GM19463 (cell line): ENCODE measurements at regions not wholly inside any gene's neighbourhood (a gene's known extent, or its start where the extent isn't known, plus 50 kb on each side); places are given as distances from the start of the nearest gene placed in this dataset.

Experiments used
- ATAC-seq: cut with Tn5 transposase; IDR thresholded peaks from one replicate; pipeline ENCODE4 v1.9.1; 2021; ENCODE audit warnings: mild to moderate bottlenecking, moderate library complexity; ENCODE audit not compliant: unreplicated experiment

DNA sequence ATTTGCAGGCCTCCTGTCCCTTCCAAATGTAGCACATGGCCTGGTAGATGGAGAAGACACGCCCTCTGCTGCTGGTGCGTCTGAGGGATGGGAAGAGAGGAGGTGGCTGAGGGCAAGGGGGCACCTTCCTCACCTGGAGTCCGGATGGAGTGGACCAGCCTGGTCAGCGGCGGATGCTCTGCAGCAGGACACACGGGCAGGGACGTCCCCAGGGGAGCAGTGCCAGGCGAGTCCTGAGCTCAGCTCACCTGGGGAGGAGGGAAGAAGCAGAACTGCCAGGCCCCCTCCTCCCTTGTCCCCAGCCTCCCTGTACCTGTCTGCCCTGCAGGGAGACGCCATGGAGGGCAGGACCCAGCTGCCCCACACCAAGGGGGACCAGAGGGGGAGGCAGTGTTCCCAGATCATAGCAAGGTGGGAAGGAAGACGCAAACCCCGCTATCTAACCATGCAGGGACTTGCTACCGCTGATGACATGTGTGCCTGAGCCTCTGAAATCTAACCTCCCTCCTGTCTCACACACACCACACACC, 1495.9 kb downstream of the BRD1 start:
- no peak for ATAC-seq

DNA sequence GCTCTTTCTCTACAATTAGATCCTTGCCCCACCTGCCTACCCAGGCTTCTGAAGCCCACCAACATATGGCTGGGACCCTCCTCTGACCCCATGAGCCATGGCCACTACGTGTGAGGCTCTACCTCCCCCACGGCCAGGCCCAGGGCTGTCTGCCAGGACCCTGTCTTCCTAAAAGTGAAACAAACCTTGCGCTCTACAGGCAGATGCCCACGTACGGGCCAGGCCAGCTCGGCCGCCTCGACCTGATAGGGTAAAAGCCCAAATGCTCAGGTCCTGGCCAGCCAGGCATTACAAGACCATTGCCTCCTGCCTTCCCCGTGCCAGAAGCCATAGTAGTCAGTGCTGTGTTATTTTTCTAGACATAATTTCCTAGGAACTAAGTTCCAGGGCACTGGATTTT, 1496.4 kb downstream of the BRD1 start:
- no peak for ATAC-seq

DNA sequence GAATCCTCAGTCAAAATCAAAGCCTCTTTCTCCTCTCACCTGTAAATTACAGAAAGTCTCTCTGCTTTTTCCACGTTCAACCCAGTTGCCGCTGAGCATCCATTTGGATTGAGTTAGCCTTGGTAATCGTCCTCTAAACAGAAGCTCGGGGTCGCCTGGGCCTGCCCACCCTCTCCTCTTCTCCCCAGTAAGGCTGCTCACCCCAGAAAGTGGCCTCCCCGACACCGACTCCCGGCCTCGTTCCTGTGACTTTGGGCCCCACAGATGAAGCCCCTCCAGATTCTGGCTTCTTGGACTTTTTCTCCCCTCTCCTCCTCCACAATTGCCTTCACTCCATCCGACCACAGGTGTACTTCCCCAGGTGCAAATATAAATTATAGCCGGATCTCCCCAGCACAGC, 1500.0 kb downstream of the BRD1 start:
- ATAC-seq, result no peak

DNA sequence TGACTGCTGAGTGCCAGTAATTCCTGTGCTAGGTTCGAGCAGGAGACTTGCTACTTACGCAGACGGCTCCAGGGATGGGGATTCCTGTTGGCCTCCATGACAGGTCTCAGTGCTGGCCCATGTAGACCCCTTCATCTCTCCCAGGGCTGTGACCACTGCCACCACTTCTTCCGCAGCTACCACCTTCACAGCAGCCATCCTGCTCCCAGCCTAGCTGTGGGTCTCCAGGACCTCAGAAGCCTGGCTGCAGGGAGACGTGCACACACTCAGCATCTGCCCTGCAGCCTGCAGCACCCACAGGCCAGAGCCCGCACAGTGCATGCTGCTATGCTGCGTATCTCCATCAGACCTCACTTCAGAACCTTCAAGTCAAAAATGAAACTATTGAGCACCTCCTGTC, 1503.9 kb downstream of the BRD1 start:
- ATAC-seq, result no peak

DNA sequence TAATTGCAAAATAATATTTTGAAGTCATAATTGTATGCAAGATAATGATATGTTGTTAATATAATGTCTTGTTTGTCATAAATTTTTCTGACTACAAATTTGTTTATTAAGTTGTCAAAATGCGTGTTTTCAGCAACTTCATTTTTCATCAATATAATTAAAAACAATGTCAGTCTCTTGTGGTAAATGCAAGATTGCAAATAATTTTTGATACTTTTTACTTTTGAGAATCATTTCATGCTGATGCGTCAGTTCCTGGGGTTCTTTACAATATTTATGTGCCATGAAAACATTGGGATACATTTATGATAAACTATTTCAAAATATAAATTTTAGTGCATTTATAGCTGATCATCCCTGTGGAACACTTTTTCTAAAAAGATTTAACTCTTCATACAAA, 1504.8 kb downstream of the BRD1 start:
- no peak for ATAC-seq

DNA sequence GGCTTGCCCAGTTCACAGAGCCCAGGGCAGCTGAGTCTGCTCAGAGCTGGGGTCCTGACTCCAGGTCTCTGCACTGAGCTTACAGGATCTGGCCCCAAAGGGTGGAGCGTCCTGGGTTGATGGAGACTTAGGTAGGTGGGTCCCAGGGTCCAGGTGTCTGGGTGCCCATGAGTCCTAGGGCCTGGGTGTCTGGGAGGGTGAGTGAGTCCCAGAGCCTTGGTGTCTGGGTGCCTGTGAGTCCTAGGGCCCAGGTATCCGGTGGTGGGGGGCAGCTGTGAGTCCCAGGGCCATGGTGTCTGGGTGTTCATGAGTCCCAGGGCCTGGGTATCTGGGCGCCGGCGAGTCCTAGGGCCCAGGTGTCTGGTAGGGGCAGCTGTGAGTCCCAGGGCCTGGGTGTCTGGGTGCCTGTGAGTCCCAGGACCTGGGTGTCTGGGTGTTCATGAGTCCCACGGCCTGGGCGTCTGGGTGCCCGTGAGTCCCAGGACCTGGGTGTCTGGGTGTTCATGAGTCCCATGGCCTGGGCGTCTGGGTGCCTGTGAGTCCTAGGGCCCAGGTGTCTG, 1505.6 kb downstream of the BRD1 start:
- ATAC-seq, result no peak

DNA sequence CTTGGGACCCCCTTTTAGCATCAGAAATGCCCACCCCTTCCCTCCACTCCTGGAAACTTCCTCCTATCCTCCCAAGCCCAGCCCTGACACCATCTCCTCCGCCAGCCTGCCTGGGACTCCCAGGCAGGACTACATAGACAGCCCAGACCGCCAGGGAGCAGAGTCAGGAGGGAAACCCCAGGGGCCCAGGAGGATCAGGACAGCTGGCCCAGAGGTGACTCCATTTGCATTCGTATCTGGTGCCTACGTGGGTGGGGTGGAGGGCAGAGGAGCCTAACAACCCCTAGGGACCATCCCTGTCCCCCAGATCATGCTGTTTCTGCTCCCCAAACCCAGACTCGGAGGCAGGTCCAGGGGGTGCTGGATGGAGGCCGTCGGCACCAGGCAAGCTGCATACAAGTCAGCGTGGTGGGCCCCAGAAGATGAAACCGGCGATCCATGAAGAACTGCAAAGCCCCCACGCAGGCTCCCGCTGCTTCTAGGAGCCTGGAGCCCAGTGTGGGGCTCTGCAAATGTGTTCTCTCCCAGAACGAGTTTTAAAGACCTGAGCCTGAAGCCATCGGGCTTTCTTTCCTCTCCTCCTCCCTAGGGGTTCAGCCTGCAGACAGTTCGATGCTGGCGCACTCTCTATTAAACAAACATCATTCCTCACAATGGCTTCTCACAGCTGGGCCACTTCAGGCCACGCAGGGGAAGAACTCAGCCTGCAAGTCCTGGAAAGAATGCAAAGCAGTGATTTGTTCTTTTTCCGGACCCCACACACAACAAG, 1506.8 kb downstream of the BRD1 start:
- no peak for ATAC-seq

DNA sequence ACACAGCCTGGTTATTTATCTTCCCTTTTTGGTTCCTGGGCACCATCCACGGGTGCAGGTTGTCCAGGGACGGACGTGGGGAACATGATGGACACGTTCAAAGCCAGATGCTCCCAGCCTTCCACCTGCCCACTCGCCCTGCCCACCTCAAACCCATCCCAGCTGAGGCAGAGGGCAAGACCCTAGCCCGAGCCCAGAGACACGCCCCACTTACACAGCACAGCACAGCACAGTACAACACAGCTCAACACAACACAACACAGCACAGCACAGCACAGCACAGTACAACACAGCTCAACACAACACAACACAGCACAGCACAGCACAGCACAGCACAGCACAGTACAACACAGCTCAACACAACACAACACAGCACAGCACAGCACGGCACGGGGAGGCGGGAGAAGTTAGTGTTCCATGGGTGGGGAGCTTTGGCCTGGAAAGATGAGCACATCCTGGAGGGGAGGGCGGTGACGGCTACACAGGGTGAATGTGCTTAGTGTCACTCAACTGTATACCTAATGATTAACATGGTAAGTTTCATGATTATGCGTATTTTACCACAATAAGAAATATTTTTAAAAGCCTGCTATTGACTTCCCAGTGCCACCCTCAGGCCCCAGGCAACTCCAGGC, 1507.5 kb downstream of the BRD1 start:
- ATAC-seq, result no peak

DNA sequence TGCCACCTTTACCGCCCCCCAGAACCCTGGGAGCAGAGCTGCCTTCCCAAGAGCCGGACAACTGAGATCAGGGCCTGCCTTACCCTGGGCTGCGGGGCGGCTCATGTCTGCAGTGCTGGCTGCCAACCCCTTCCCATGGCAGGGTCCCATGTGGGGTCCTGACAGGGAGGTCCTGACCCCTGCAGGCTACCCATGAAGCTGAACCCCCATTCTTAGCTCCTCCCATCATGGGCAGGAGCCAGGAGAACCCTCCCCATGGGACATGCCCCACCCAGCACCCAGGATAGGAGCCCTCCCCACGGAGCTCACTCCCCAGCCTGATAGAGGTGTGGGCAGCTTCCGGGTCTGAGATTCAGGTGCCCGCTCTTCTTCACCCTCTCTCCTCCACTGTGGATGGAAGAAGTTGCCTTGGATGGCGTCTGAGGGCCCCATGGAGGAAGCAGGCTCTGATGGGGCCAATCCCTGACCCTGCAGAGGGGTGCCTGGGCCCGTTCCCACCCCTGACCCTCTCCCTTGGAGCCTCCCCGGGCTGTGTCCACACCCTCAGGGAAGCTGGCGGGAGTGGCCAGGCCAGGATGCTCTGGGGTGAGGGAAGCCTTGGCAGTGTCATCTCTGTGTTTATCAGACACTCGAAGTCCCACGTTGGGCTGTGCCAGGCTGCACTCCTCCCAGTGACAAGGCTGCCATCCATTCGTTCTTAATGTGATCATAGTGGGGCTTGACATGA, 1508.2 kb downstream of the BRD1 start:
- no peak for ATAC-seq

DNA sequence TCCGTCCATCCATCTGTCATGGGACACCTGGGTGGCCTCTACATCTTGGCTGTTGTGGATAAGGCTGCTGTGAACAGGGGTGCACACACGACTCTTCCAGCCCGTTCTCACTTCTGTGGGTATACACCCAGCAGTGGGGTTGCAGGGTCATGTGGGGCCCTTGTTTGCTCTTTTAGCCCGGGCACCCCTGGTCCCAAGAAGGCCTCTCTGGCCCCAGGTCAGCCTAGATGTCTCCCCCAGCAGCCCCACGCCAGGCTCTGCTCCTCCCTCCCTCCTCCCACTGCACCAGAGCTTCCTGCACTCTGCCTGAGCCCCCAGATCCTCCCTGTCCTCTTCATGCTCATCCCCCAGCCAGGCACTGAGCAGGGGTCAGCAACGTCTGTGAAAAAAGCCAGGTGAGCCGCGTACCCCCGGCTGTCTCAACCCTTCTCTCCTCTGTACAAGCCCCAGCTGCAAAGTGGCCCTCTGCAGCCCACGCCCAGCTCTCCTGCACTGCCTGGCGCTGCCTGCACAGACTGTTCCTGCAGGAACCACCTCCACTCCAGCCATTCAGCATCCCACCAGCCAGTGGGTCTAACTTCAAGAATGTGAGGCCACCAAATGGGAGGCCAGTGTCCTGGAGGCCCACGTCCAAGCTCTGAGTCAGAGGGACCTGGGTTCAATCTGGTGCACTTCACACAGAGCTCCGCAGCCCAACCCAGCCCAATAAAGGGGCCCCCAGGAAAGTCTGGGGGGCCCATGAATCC, 1508.9 kb downstream of the BRD1 start:
- no peak for ATAC-seq

DNA sequence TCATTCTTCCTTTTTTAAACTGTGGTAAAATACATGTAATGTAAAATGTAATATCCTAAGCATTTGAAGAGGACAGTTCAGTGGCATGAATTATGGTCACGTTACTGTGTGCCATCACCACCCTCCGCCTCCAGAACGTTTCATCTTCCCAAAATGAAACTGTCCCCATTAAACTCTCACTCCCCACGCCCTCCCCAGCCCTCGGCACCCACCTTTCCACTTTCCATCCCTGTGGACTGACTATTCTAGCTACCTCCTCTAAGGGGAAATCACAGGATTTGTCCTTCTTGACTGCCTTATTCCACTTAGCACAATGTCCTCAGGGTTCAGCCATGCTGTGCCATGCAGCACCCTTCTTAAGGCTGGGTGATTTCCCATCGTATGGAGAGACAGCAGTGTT, 1509.5 kb downstream of the BRD1 start:
- ATAC-seq, result no peak

DNA sequence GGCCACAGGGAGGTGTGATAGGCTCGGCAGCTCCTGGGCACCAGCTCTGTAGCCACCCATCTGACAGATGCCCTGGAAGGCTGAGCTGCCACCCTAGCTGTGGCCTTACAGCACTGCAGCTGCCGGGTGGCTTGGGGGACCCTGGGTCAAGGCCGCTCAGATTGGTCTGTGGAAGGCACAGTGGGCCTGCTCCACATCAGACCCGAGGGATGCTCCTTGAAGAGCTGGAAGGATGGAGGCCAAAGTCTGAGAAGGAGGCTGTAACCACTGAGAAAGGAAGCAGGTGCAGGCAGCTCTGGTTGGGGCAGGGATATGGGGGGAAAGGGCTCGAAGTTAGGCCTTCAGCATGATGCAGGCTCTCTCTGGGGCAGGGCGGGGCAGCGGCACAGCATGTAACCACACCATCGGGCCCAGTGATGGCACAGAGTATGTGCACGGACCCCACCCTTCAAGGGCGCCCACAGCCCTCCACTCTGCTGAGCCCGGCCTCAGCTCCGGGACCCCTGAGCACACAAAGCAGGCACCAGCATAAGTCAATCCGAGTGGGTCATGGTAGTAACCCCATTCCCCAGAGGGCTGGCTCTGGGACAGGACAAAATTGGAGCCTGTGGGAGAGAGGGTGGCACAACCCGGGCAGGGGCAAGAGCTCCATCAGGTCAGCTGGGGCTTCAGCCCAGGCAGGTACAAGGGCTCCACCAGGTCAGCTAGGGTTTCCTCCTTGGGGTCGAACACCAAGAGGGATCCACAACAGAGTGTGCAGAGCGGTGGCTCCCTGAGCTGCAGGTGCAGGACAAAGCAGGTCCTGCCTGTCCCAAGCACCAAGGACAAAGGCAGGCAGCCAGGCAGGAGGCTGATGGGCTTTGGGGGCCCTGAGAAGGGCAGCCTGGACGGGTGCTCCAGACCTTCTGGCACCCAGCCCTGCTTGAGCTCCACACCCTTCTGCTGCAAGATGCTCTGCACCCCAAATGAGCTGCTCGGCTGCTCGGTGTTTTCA, 1511.1 kb downstream of the BRD1 start:
- no peak for ATAC-seq

DNA sequence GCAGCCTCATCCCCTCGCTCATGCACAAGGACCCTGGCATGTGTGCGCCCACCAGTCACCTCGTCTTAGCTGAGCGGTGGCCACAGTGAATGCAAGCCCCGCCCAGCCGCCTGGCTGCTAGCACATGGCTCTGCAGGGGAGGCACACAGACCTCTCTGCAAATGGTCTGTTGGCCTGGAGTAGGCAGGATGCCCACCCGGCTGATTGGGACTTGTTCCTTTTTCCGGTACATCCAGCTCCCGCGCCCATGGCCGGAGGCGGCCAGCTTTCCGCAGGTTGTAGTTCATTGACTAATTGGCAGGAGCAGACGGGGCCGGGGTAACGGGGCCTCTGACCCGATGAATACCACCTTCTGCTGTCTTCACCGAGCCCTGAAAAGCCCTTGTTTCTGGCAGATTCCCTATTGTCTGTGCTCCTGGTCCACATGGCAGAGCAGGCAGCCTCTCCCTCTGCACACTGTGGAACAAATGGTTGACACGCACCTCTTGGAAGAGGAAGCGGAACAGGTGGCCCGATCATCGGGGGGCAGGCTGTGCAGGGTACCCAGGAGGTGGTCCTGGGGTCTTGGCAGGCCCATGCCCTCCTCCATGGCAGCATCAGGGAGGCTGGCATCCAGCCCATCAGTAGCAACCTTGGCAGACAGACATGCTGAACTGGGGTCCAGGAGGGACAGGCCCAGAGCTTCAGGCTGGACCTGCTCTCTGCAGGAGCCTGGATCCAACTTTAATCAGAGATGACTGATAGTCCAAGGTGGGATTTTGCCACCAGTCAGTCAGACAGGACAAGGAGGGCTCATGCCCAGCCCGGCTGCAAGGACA, 1512.0 kb downstream of the BRD1 start:
- ATAC-seq, result no peak

DNA sequence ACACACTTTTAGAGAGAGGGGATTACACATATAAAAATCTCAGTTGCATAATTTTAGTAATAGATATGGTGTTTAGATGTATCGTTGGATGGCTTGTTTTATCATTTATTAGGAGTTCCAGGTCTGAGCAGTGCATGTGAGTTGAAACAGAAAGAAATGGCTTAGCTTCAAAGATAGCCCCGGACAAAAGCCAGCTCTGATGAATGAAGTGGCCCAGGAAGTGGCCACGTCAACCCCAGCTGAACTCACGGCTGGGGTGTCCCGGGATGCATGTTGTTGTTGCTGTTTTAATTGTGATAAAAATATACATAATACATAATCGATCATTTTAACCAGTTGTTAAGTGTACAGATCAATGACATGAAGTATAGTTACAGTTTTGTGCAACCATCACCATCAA, 1513.6 kb downstream of the BRD1 start:
- ATAC-seq, result no peak

DNA sequence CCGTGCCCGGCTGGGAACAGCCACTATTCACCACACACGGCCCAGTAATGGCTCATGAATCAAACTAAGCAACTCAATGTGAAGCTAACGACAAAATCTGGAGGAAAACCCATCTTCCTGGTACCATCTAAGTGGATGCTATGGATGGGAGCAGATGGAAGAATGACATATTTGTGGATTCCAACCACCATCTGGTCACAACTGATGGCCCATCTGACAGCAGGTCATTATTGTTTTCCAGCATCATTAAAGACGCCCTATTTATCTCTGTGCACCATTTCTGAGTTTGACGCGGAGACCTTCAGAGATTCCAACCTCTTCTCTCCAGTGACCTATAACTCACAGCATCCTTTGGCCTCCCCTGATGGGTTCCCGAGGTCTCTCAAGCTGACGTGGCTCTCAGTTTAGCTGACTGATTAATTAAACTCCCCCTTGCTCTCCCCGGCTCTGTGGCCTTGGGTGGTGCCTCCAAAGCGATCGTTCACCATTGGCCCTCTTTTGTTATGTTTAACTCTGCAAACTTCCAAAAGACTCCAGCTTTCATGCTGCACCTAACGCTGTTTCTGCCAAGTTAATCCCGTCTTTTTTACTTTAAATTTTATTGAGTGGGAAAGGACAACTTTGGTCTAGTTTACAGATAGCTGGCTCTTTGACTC, 1514.4 kb downstream of the BRD1 start:
- no peak for ATAC-seq

DNA sequence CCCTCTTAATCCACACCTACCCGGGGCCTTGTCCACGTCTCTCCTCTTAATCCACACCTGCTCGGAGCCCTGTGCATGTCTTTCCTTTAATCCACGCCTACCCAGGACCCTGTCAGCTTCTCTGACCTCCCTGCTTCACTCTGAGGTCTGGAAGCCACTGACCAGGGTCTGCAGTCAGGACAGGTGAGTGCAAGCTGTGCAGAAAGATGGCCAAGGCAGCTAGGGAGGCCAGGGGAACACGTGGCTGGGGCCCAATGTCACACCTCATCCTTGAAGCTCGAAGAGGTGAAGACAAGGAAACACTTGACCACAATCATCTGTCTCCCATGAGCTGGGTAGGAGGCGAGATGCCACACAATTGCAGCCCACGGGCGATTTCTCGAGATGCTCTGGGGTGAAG, 1516.9 kb downstream of the BRD1 start:
- no peak for ATAC-seq

DNA sequence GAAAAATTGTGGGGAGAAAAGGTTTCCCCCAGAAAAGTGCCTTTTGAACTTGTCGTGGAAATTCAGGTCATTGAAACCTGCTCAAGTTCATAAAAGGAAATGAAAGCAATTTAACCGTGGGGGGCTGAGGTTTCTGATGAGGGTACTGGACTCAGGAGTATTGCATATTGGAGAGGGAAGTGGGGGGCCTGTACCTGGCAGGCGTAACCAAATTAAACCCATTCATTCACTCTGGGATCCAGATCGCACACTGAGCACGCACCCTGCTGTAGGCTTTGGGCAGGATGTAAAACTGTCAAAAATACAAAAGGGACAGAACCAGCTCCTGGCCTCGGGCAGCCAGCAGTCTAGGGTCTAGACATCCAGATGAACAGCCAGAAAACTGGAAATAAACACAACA, 1517.4 kb downstream of the BRD1 start:
- ATAC-seq, result no peak

DNA sequence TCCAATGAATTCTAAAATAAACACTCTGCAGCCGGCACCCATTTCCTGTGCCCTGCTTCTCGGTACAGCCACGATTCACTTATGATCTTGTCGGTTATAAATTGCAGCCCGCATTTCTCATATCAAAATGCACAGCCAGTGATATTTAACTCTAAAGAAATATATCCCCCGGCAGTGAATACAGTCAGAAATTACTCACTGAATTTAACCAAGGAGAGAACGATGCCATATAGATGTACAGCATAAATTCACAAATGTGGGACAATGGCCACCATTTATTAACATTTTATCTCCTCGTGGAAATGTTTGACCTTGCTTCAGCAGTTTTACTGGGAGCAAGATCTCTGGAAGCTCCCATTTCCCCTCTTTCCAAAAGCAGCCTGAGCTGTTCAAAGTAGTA, 1517.8 kb downstream of the BRD1 start:
- no peak for ATAC-seq
